ENCODE measurements at regions not wholly inside any gene's neighbourhood (a gene's known extent, or its start where the extent isn't known, plus 50 kb on each side); places are given as distances from the start of the nearest gene placed in this dataset.

GRCh38 chr10:55897490-55897921, 463.6 kb downstream of the ZWINT start:
- no peak overlapping the region for H3K4me3 ChIP-seq
- no peaks in the 10 kb centered on the region for H3K27me3 ChIP-seq
- H3K4me1 ChIP-seq, result no peaks in the 10 kb centered on the region
- DNase-seq, result no peak
- no peak overlapping the region for H3K27ac ChIP-seq
- H3K9me3 ChIP-seq (replicated peaks), result no peaks in the 10 kb centered on the region
- H3K36me3 ChIP-seq, result no peaks in the 10 kb centered on the region

GRCh38 chr10:55892276-55892675, 468.8 kb downstream of the ZWINT start:
- no peaks in the 10 kb centered on the region for H3K9me3 ChIP-seq (replicated peaks)
- no peaks in the 10 kb centered on the region for H3K27me3 ChIP-seq
- H3K4me1 ChIP-seq, result no peaks in the 10 kb centered on the region
- H3K36me3 ChIP-seq, result no peaks in the 10 kb centered on the region
- H3K4me3 ChIP-seq, result no peak overlapping the region
- no peak overlapping the region for H3K27ac ChIP-seq
- no peak for DNase-seq

GRCh38 chr10:55881588-55881987, 479.5 kb downstream of the ZWINT start:
- Histone ChIP-seq H3K4me3 (no peak overlapping the region), H3K27me3 (no peaks in the 10 kb centered on the region), H3K4me1 (no peaks in the 10 kb centered on the region), H3K9me3 (replicated peaks) (no peaks in the 10 kb centered on the region), H3K36me3 (no peaks in the 10 kb centered on the region), H3K27ac (no peak overlapping the region)
- no peak for DNase-seq

- no peak for DNase-seq
- H3K9me3 ChIP-seq (replicated peaks), result no peaks in the 10 kb centered on the region
- no peak overlapping the region for H3K27ac ChIP-seq
- no peaks in the 10 kb centered on the region for H3K27me3 ChIP-seq
- no peaks in the 10 kb centered on the region for H3K36me3 ChIP-seq
- no peaks in the 10 kb centered on the region for H3K4me1 ChIP-seq
- no peak overlapping the region for H3K4me3 ChIP-seq
Observed at GRCh38 chr10:55873485-55873884, 487.6 kb downstream of the ZWINT start.

GRCh38 chr10:55870186-55870585, 490.9 kb downstream of the ZWINT start:
- DNase-seq, result no peak
- no peaks in the 10 kb centered on the region for H3K4me1 ChIP-seq
- H3K4me3 ChIP-seq, result no peak overlapping the region
- H3K27me3 ChIP-seq, result no peaks in the 10 kb centered on the region
- no peak overlapping the region for H3K27ac ChIP-seq
- no peaks in the 10 kb centered on the region for H3K36me3 ChIP-seq
- no peaks in the 10 kb centered on the region for H3K9me3 ChIP-seq (replicated peaks)

GRCh38 chr10:55867848-55868247, 493.2 kb downstream of the ZWINT start:
- no peak for DNase-seq
- Histone ChIP-seq H3K4me3 (no peak overlapping the region), H3K27ac (no peak overlapping the region), H3K36me3 (no peaks in the 10 kb centered on the region), H3K9me3 (replicated peaks) (no peaks in the 10 kb centered on the region), H3K4me1 (no peaks in the 10 kb centered on the region), H3K27me3 (no peaks in the 10 kb centered on the region)

- H3K27ac ChIP-seq, result no peak overlapping the region
- H3K4me3 ChIP-seq, result no peak overlapping the region
- no peaks in the 10 kb centered on the region for H3K9me3 ChIP-seq (replicated peaks)
- no peaks in the 10 kb centered on the region for H3K36me3 ChIP-seq
- H3K4me1 ChIP-seq, result no peaks in the 10 kb centered on the region
- no peaks in the 10 kb centered on the region for H3K27me3 ChIP-seq
- no peak for DNase-seq
Observed at GRCh38 chr10:55858730-55859129, 502.3 kb downstream of the ZWINT start.

- H3K27ac ChIP-seq, result no peak overlapping the region
- H3K4me1 ChIP-seq, result no peaks in the 10 kb centered on the region
Observed at GRCh38 chr10:55852900-55853299, 508.2 kb downstream of the ZWINT start.

GRCh38 chr10:55837273-55837672, 523.8 kb downstream of the ZWINT start:
- Histone ChIP-seq H3K27ac (no peak overlapping the region), H3K27me3 (no peaks in the 10 kb centered on the region), H3K4me1 (no peaks in the 10 kb centered on the region), H3K4me3 (no peak overlapping the region), H3K9me3 (replicated peaks) (no peaks in the 10 kb centered on the region), H3K36me3 (no peaks in the 10 kb centered on the region)
- DNase-seq, result no peak

More at GRCh38 chr10:55852900-55853299, 508.2 kb downstream of the ZWINT start:
- no peak for DNase-seq
- Histone ChIP-seq H3K36me3 (no peaks in the 10 kb centered on the region), H3K27me3 (no peaks in the 10 kb centered on the region), H3K4me3 (no peak overlapping the region), H3K9me3 (replicated peaks) (no peaks in the 10 kb centered on the region)

GRCh38 chr10:55822096-55822495, 539.0 kb downstream of the ZWINT start:
- no peaks in the 10 kb centered on the region for H3K9me3 ChIP-seq (replicated peaks)
- no peak overlapping the region for H3K4me3 ChIP-seq
- DNase-seq, result no peak
- no peaks in the 10 kb centered on the region for H3K36me3 ChIP-seq
- H3K4me1 ChIP-seq, result no peaks in the 10 kb centered on the region
- no peaks in the 10 kb centered on the region for H3K27me3 ChIP-seq
- H3K27ac ChIP-seq, result no peak overlapping the region

- Histone ChIP-seq H3K27me3 (no peaks in the 10 kb centered on the region), H3K9me3 (replicated peaks) (no peaks in the 10 kb centered on the region), H3K27ac (no peak overlapping the region), H3K4me3 (no peak overlapping the region), H3K36me3 (no peaks in the 10 kb centered on the region), H3K4me1 (no peaks in the 10 kb centered on the region)
- no peak for DNase-seq
Observed at GRCh38 chr10:55820478-55820877, 540.6 kb downstream of the ZWINT start.

- Histone ChIP-seq H3K4me1 (no peaks in the 10 kb centered on the region), H3K36me3 (no peaks in the 10 kb centered on the region), H3K27ac (no peak overlapping the region), H3K9me3 (replicated peaks) (no peaks in the 10 kb centered on the region), H3K4me3 (no peak overlapping the region), H3K27me3 (no peaks in the 10 kb centered on the region)
- no peak for DNase-seq
Observed at GRCh38 chr10:55820071-55820470, 541.0 kb downstream of the ZWINT start.

GRCh38 chr10:55813451-55814170, 547.4 kb downstream of the ZWINT start:
- no peaks in the 10 kb centered on the region for H3K27me3 ChIP-seq
- no peak overlapping the region for H3K27ac ChIP-seq
- no peaks in the 10 kb centered on the region for H3K9me3 ChIP-seq (replicated peaks)
- H3K36me3 ChIP-seq, result no peaks in the 10 kb centered on the region
- no peak overlapping the region for H3K4me3 ChIP-seq
- no peaks in the 10 kb centered on the region for H3K4me1 ChIP-seq
- DNase-seq, result no peak

GRCh38 chr10:55803055-55803454, 558.0 kb downstream of the ZWINT start:
- Histone ChIP-seq H3K4me1 (no peaks in the 10 kb centered on the region), H3K27me3 (no peaks in the 10 kb centered on the region), H3K4me3 (no peak overlapping the region), H3K27ac (no peak overlapping the region), H3K36me3 (no peaks in the 10 kb centered on the region), H3K9me3 (replicated peaks) (no peaks in the 10 kb centered on the region)
- no peak for DNase-seq

- Histone ChIP-seq H3K9me3 (replicated peaks) (no peaks in the 10 kb centered on the region), H3K4me1 (no peaks in the 10 kb centered on the region), H3K27ac (no peak overlapping the region), H3K4me3 (no peak overlapping the region), H3K27me3 (no peaks in the 10 kb centered on the region), H3K36me3 (no peaks in the 10 kb centered on the region)
- no peak for DNase-seq
Observed at GRCh38 chr10:55801353-55801661, 559.8 kb downstream of the ZWINT start.

GRCh38 chr10:55800602-55801352, 560.3 kb downstream of the ZWINT start:
- Histone ChIP-seq H3K9me3 (replicated peaks) (no peaks in the 10 kb centered on the region), H3K27me3 (no peaks in the 10 kb centered on the region), H3K36me3 (no peaks in the 10 kb centered on the region), H3K4me3 (no peak overlapping the region), H3K27ac (no peak overlapping the region), H3K4me1 (no peaks in the 10 kb centered on the region)
- no peak for DNase-seq

All from SJCRH30 (cell line).